Panc1 (cell line): ENCODE measurements at regions not wholly inside any gene's neighbourhood (a gene's known extent, or its start where the extent isn't known, plus 50 kb on each side); places are given as distances from the start of the nearest gene placed in this dataset.

Experiments
- POLR2AphosphoS5 ChIP-seq: IDR thresholded peaks from 2 replicates; pipeline ENCODE4 v1.6.1; 2012; ENCODE audit warnings: mild to moderate bottlenecking, low read depth, low read length, moderate library complexity
- TF ChIP-seq, protein P1 (sequence below): fragments of 450-650 bp; IDR thresholded peaks from 2 replicates; pipeline ENCODE4 v1.5.1; 2017; ENCODE audit warnings: mild to moderate bottlenecking

DNA sequence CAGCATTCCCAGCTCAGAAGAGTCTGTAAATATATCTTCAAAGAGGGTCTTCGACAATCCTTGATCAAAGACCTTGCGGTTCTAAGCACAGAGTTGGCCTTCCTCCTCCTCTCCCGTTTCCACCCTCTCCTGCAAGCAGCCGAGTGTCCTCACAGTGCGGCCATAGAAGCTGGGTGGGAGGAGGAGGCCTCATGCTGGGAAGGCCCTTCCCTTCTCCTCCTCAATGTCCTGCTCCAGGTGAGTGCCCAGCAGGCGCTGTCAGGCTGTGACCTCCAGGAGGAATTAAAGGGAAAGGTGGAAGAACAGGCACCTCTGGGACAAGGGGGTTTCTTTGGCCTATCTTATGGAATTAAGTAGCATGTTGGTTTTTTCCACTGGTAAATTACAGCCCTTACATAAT lies 674.2 kb upstream of the ARGLU1 start:
- TF ChIP-seq, protein P1, sequence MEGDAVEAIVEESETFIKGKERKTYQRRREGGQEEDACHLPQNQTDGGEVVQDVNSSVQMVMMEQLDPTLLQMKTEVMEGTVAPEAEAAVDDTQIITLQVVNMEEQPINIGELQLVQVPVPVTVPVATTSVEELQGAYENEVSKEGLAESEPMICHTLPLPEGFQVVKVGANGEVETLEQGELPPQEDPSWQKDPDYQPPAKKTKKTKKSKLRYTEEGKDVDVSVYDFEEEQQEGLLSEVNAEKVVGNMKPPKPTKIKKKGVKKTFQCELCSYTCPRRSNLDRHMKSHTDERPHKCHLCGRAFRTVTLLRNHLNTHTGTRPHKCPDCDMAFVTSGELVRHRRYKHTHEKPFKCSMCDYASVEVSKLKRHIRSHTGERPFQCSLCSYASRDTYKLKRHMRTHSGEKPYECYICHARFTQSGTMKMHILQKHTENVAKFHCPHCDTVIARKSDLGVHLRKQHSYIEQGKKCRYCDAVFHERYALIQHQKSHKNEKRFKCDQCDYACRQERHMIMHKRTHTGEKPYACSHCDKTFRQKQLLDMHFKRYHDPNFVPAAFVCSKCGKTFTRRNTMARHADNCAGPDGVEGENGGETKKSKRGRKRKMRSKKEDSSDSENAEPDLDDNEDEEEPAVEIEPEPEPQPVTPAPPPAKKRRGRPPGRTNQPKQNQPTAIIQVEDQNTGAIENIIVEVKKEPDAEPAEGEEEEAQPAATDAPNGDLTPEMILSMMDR: no peak
- TF ChIP-seq POLR2AphosphoS5: no peak
